Spleen (tissue), 7 donors: ENCODE measurements at regions not wholly inside any gene's neighbourhood (a gene's known extent, or its start where the extent isn't known, plus 50 kb on each side); places are given as distances from the start of the nearest gene placed in this dataset.

Source experiments
- CTCF ChIP-seq, 11 experiments: fragments of 200-600 bp in 7 of 11; fragments of 450-650 bp in 4 of 11; sonication (generic) in 4 of 11; IDR thresholded peaks in 8 of 11; conservative IDR thresholded peaks in 3 of 11; 1 replicate in 7 of 11; 2 replicates in 4 of 11; pipeline versions ENCODE4 v1.4.0 to v1.8.0; 2016 to 2021; ENCODE audit warnings: antibody characterized with exemption in 11 of 11, inconsistent platforms in 4 of 11, mild to moderate bottlenecking in 1 of 11
- POLR2A ChIP-seq, 3 donors: fragments of 450-650 bp; IDR thresholded peaks; one replicate each; pipeline ENCODE4 v1.5.1; 2017; ENCODE audit warnings: antibody characterized with exemption in 3 of 3, mild to moderate bottlenecking in 1 of 3
- POLR2AphosphoS5 ChIP-seq, 3 donors: sonication (generic); formaldehyde crosslinking; IDR thresholded peaks; one replicate each; pipeline ENCODE4 v1.5.1; 2017; ENCODE audit warnings: antibody characterized with exemption in 3 of 3
- donor health status: DM: no; HTN: no; CAD: no; lungs with moderate emphysema.
- donor health status: DM: no; HTN: no; CAD: no.
- donor health status: DM: no; HTN: no; CAD: no.

DNA sequence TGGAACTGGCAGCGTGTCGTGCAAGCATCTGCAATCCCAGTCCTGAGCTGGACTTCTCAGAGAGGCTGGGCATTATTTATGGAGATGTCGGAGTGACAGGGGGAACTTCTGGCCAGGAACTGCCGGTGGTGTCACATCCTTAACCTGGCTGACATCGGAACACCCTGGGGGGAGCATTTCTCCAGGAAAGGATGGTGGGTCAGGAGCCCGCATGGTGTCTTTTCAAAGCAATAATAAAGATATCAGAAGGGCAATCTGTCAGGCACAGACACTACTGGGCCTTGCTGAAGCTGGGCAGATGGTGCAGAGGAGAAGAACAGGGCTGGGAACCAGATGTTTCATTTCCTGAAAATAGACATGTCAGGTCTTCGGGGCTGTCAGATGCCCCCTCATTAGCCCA is 133.5 kb downstream of the WNT7A start:
- TF ChIP-seq CTCF (IDR thresholded peaks at IDR 0.05 in 8 of 11, conservative IDR thresholded peaks at IDR 0.05 in 3 of 11) (no peak), POLR2A (IDR thresholded peaks at IDR 0.05) (no peak), POLR2AphosphoS5 (IDR thresholded peaks at IDR 0.05) (no peak)
